Caki2 (cell line): ENCODE measurements at regions not wholly inside any gene's neighbourhood (a gene's known extent, or its start where the extent isn't known, plus 50 kb on each side); places are given as distances from the start of the nearest gene placed in this dataset.

Experiments used
- DNase-seq: peaks from one replicate; pipeline ENCODE4 v3.0.0-alpha.2; 2015; ENCODE audit warnings: low read depth
- in situ Hi-C: cut with HindIII; loops from 2 replicates; pipeline ENCODE4 v1.10.0; 2016; ENCODE audit warnings: low sequenced_read_pairs, low pct_unique_long_range_greater_than_20kb, mixed read lengths

- in situ Hi-C loops, result no loop called here
- no peak for DNase-seq
These were observed 1668.9 kb upstream of the MIR17HG start for GRCh38 chr13:89678466-89679121.

- in situ Hi-C loops, result no loop called here
These were observed 1662.6 kb upstream of the MIR17HG start for GRCh38 chr13:89684896-89685295.

GRCh38 chr13:89686171-89686570 is 1661.3 kb upstream of the MIR17HG start:
- DNase-seq, result no peak
- in situ Hi-C loops, result no loop called here

More at GRCh38 chr13:89684896-89685295, 1662.6 kb upstream of the MIR17HG start:
- no peak for DNase-seq

GRCh38 chr13:89687066-89687465 is 1660.4 kb upstream of the MIR17HG start:
- in situ Hi-C loops, result no loop called here
- DNase-seq, result no peak

GRCh38 chr13:89688918-89689317 is 1658.6 kb upstream of the MIR17HG start:
- DNase-seq, result no peak
- in situ Hi-C loops, result no loop called here

GRCh38 chr13:89694451-89694850 is 1653.0 kb upstream of the MIR17HG start:
- in situ Hi-C loops, result no loop called here
- DNase-seq, result no peak

- DNase-seq, result peak; percentile 25
- in situ Hi-C loops, result no loop called here
These were observed 1651.9 kb upstream of the MIR17HG start for GRCh38 chr13:89695343-89696257.

- in situ Hi-C loops, result no loop called here
These were observed 1645.6 kb upstream of the MIR17HG start for GRCh38 chr13:89701913-89702312.

GRCh38 chr13:89704040-89704439 is 1643.4 kb upstream of the MIR17HG start:
- no peak for DNase-seq
- in situ Hi-C loops, result no loop called here

More at GRCh38 chr13:89701913-89702312, 1645.6 kb upstream of the MIR17HG start:
- no peak for DNase-seq

- no peak for DNase-seq
- in situ Hi-C loops, result no loop called here
These were observed 1639.5 kb upstream of the MIR17HG start for GRCh38 chr13:89708013-89708412.

GRCh38 chr13:89721216-89721615 is 1626.3 kb upstream of the MIR17HG start:
- in situ Hi-C loops, result no loop called here
- no peak for DNase-seq

- DNase-seq, result peak; percentile 93
- in situ Hi-C loops, result no loop called here
These were observed 1620.6 kb upstream of the MIR17HG start for GRCh38 chr13:89726690-89727435.

- DNase-seq, result no peak
- in situ Hi-C loops, result no loop called here
These were observed 1613.7 kb upstream of the MIR17HG start for GRCh38 chr13:89733829-89734228.

- DNase-seq, result no peak
- in situ Hi-C loops, result no loop called here
These were observed 1610.4 kb upstream of the MIR17HG start for GRCh38 chr13:89737051-89737450.

- in situ Hi-C loops, result no loop called here
- DNase-seq, result no peak
These were observed 1609.4 kb upstream of the MIR17HG start for GRCh38 chr13:89738072-89738471.

GRCh38 chr13:89740994-89741685 is 1606.3 kb upstream of the MIR17HG start:
- no peak for DNase-seq
- in situ Hi-C loops, result no loop called here

GRCh38 chr13:89746554-89746953 is 1600.9 kb upstream of the MIR17HG start:
- in situ Hi-C loops, result no loop called here
- no peak for DNase-seq

- DNase-seq, result no peak
- in situ Hi-C loops, result no loop called here
These were observed 1598.8 kb upstream of the MIR17HG start for GRCh38 chr13:89748716-89749115.
